Activated T-cell treated with anti-CD3 and anti-CD28 coated beads, Interleukin-2, amount 50 U/mL, for 24 hours (primary cell): ENCODE measurements at regions not wholly inside any gene's neighbourhood (a gene's known extent, or its start where the extent isn't known, plus 50 kb on each side); places are given as distances from the start of the nearest gene placed in this dataset.

Experiments used
- DNase-seq: peaks from one replicate; pipeline ENCODE4 v3.0.0-alpha.2; 2020
- H3K27ac Mint-ChIP-seq: 2 replicates; pipeline ENCODE4 v1.8.0; 2020; ENCODE audit warnings: mild to moderate bottlenecking, mixed read lengths
- H3K27me3 Mint-ChIP-seq: 2 replicates; pipeline ENCODE4 v1.8.0; 2020; ENCODE audit warnings: mixed read lengths
- H3K36me3 Mint-ChIP-seq: 2 replicates; pipeline ENCODE4 v1.8.0; 2020; ENCODE audit warnings: low read depth, mixed read lengths
- H3K4me1 Mint-ChIP-seq: 2 replicates; pipeline ENCODE4 v1.8.0; 2020; ENCODE audit warnings: low read depth, mixed read lengths
- H3K4me3 Mint-ChIP-seq: 2 replicates; pipeline ENCODE4 v1.8.0; 2020; ENCODE audit warnings: mild to moderate bottlenecking, moderate library complexity, mixed read lengths
- H3K9me3 Mint-ChIP-seq: 2 replicates; pipeline ENCODE4 v1.8.0; 2020; ENCODE audit warnings: mixed read lengths

DNA sequence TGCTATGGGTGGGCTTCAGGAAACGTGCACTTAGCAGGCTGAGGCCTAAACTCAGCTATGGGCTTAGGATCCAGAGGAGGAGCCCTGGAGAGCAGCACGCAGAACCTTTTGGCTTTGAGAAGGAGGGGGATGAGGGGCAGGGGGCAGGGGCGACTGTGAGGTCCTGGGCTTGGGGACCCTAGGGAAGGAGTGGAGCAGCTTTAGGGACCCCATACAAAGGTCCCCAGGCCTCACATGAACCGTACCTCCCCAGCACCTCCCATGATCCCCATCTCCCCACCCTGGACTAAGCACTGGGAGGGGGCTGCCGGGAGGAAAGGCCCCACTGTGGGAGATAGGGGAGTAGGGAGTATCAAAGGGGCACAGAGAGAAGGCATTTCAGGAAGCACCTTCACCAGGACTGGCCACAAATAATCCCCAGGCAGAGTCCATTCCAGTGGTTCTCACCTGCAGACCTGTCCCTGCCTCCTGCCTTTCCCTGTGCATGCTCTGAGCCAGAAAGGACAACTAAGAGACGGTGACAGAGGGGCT lies 62.0 kb upstream of the KLF13 start:
- no peaks in the 10 kb centered on the region for H3K9me3 Mint-ChIP-seq
- no peaks in the 10 kb centered on the region for H3K27me3 Mint-ChIP-seq
- peak overlapping the region; percentile 76 for H3K27ac Mint-ChIP-seq

DNA sequence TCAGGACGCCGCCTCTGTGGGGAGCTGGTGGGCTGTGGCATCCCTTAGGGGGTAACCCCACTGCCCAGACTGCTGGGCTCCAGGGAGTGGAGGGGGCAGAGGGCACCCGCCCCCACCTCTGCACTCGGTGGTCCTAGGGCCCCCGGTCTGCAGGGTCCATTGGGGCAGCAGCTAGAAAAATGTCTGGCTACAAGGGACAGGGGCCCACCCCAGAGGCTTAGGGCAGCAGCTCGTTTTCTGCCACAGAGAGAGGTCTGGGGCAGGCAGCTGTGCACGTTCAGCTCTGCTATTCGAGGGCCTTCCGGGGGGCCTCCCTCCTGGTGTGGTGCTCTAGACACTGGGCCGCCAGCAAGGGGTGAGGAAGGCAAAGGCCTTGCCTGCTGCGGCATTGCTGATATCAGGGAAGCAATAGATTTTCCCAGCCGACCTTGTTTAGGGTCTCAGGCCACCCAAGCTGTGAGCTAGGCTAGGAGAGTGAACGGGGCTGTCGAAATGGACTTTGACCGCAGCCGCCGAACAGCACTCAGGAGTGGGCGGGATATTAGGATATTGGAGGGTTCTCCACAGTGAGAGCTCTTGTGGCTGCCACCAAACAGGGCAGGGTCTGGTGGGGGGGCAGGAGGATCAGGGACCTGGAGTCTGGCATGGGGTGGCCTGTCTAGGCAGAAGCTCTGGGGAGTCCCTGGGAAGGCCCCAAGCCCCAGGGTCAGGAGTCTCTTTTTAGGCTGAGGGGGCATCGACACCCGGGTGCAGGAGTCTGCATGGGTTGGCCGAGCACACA lies 61.4 kb upstream of the KLF13 start:
- peak; percentile 48 for DNase-seq
- H3K36me3 Mint-ChIP-seq, result no peaks in the 10 kb centered on the region
- H3K27me3 Mint-ChIP-seq, result no peaks in the 10 kb centered on the region
- peak overlapping the region; percentile 66 for H3K27ac Mint-ChIP-seq
- peaks cover 83% of the 10 kb centered on the region for H3K4me1 Mint-ChIP-seq
- H3K9me3 Mint-ChIP-seq, result no peaks in the 10 kb centered on the region
- peak overlapping the region; percentile 8 for H3K4me3 Mint-ChIP-seq

More for the DNA sequence above, 62.0 kb upstream of the KLF13 start:
- H3K4me1 Mint-ChIP-seq, result peaks cover 79% of the 10 kb centered on the region
- no peaks in the 10 kb centered on the region for H3K36me3 Mint-ChIP-seq
- H3K4me3 Mint-ChIP-seq, result no peak overlapping the region
- DNase-seq, result peak; percentile 36

GRCh38 chr15:31265871-31266711 lies 60.5 kb upstream of the KLF13 start:
- H3K9me3 Mint-ChIP-seq, result no peaks in the 10 kb centered on the region
- peak overlapping the region; percentile 24 for H3K4me3 Mint-ChIP-seq
- no peaks in the 10 kb centered on the region for H3K36me3 Mint-ChIP-seq
- H3K4me1 Mint-ChIP-seq, result peaks cover 83% of the 10 kb centered on the region
- H3K27ac Mint-ChIP-seq, result peak overlapping the region; percentile 66
- DNase-seq, result peak; percentile 71
- no peaks in the 10 kb centered on the region for H3K27me3 Mint-ChIP-seq

DNA sequence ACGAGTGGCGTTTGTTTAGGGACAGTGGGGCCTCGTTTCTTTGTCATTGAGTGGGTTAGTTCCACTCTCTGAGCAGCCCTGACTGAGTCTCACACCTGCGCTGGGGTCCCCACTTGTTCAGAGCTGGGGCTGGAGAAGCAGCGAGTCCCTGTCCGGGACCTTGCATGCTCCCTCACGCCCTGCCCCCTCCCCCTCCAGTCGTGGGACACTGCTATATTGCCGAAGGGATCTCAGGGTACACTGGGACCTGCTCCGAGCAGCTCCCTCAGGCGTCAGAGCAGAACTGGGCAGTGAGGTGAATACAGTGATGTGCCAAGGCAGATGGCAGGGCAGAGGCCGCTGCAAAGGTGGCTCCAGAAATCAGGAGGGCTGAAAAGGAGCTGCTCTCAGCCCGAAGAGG lies 59.9 kb upstream of the KLF13 start:
- Mint-ChIP-seq H3K27me3 (no peaks in the 10 kb centered on the region), H3K4me1 (peaks cover 83% of the 10 kb centered on the region), H3K36me3 (no peaks in the 10 kb centered on the region), H3K4me3 (peak overlapping the region; percentile 24), H3K27ac (peak overlapping the region; percentile 66), H3K9me3 (no peaks in the 10 kb centered on the region)
- DNase-seq, result no peak

DNA sequence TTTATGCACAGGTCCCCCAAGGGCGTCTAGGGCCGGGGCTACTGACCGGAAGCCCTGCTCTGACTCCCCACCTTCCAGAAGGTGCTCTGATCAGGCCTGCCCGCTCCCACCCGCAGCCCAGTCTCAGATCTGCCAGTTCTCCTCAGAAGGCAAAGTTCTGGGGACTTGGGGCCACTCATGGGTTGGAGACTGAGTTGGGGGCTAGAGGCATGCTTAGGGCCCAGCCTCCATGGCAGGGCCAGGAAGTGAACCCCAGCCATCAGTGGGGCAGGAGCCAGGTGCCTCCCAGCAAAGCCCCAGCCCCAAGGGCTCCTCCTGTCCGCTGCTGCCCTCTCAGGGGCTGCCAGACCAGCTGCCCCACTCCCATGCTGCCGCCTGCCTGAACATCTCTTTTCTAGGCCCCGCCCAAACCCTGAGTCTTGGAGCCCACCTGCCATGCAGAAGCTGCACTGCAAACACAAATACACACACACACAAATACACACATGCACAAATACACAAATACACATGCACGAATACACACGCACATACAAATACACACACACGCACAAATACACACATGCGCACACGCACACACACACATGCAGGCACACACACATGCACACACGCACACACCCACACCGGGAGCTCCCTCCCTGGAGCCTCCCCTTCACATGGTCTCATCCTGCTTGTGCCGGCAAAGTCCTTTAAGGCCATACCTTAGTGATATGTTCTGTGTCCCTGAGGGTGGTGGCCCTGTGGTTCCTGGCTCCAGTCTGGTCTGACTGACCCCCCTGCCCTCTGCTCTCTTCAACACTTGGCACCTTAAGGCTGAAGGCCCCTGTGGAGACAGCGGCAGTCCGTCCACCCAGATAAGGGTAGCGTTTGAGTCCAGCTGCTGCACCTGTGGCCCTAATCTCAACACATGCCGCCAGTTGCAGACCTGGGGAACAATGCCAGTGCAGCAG lies 59.2 kb upstream of the KLF13 start:
- H3K27ac Mint-ChIP-seq, result peak overlapping the region; percentile 51
- peaks cover 77% of the 10 kb centered on the region for H3K4me1 Mint-ChIP-seq
- H3K4me3 Mint-ChIP-seq, result no peak overlapping the region
- no peaks in the 10 kb centered on the region for H3K36me3 Mint-ChIP-seq
- H3K9me3 Mint-ChIP-seq, result no peaks in the 10 kb centered on the region
- DNase-seq, result peak; percentile 34
- no peaks in the 10 kb centered on the region for H3K27me3 Mint-ChIP-seq

DNA sequence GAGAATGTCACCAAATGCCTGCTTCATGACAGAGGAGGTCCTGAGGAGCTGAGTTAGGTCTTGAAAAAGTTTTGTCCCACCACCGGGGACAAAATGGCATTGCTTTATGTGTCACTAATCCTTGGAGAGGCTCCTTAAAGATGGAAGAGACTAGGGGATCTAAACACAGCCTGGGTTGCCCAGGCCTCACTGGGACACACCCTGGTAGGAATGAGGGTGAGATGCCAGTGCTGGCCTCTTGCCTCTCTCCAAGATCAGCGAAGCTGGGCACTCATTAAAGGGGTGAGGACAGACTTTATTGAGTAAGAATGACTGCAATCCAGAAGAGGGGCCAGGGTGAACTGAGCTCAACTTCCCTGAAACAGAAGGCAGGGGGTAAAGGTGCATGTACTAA lies 58.5 kb upstream of the KLF13 start:
- Mint-ChIP-seq H3K4me1 (peaks cover 71% of the 10 kb centered on the region), H3K36me3 (no peaks in the 10 kb centered on the region), H3K27me3 (no peaks in the 10 kb centered on the region), H3K9me3 (no peaks in the 10 kb centered on the region), H3K4me3 (no peak overlapping the region), H3K27ac (no peak overlapping the region)
- DNase-seq, result peak; percentile 28

GRCh38 chr15:31268911-31269784 lies 57.5 kb upstream of the KLF13 start:
- H3K27ac Mint-ChIP-seq, result peak overlapping the region; percentile 18
- peak; percentile 30 for DNase-seq
- no peaks in the 10 kb centered on the region for H3K27me3 Mint-ChIP-seq
- H3K4me1 Mint-ChIP-seq, result peaks cover 60% of the 10 kb centered on the region
- no peak overlapping the region for H3K4me3 Mint-ChIP-seq
- H3K9me3 Mint-ChIP-seq, result no peaks in the 10 kb centered on the region
- no peaks in the 10 kb centered on the region for H3K36me3 Mint-ChIP-seq

DNA sequence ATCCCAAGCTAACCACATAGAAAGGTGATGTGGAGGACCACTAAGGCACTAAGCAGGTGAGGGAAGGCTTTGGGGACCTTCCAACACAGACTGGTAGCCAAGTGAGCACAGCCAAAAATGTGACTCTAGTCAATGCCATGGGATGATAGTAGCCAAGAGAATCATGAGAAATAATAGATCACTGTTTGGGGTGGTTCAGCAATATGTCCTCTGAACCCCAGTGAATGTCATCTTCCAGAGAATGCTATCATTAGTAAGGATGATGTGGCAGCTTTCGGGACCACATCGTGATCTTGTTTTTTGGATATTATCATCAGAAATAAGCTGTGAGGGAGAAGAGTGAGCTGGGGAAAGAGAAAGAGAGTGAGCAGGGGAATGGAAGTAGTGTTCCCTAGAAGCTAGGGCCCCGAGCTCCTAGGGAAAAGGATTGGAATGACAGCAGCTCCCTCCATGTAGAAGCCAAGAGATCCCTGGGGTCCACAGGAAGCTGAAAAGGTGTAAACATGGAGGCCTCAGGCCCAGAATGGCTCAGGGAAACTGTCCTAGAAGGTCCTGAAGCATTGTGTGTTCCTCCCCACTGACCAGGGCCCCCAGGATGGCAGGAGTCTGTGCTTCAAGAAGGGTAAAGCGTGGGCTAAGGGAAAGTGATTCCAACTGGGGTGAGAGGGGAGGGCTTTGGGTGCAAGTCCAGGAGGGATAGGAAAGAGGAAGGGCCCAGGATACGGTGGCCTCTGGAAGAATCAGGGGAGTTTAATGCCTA lies 56.6 kb upstream of the KLF13 start:
- no peak for DNase-seq
- no peak overlapping the region for H3K27ac Mint-ChIP-seq
- no peaks in the 10 kb centered on the region for H3K36me3 Mint-ChIP-seq
- H3K9me3 Mint-ChIP-seq, result no peaks in the 10 kb centered on the region
- peaks cover 56% of the 10 kb centered on the region for H3K4me1 Mint-ChIP-seq
- no peaks in the 10 kb centered on the region for H3K27me3 Mint-ChIP-seq
- H3K4me3 Mint-ChIP-seq, result no peak overlapping the region

DNA sequence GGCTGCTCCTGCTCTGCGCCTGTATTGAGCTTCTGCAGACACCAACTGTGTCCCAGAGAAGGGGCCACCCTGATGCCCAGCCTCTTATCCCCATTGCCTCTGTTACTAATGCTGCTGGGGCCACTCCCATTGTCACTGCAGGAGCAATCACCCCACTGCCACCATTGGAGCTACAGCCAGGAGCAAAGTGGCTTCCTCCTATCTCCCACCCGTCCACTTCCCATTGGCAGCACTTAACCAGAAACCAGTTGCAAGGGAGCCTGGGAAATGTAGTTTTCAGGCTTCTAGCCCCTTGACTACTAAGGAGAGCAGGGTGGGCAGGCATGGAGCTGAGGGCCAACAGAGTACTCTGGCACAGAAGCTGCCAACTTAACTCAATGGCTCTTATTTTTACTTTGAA lies 55.9 kb upstream of the KLF13 start:
- Mint-ChIP-seq H3K36me3 (no peaks in the 10 kb centered on the region), H3K4me1 (peaks cover 48% of the 10 kb centered on the region), H3K27me3 (no peaks in the 10 kb centered on the region), H3K4me3 (no peak overlapping the region), H3K27ac (no peak overlapping the region), H3K9me3 (no peaks in the 10 kb centered on the region)
- DNase-seq, result peak; percentile 26

GRCh38 chr15:31271224-31271635 lies 55.4 kb upstream of the KLF13 start:
- H3K4me1 Mint-ChIP-seq, result peaks cover 44% of the 10 kb centered on the region
- no peak overlapping the region for H3K4me3 Mint-ChIP-seq
- H3K27ac Mint-ChIP-seq, result no peak overlapping the region
- H3K27me3 Mint-ChIP-seq, result no peaks in the 10 kb centered on the region
- H3K9me3 Mint-ChIP-seq, result no peaks in the 10 kb centered on the region
- DNase-seq, result peak; percentile 29
- H3K36me3 Mint-ChIP-seq, result no peaks in the 10 kb centered on the region

DNA sequence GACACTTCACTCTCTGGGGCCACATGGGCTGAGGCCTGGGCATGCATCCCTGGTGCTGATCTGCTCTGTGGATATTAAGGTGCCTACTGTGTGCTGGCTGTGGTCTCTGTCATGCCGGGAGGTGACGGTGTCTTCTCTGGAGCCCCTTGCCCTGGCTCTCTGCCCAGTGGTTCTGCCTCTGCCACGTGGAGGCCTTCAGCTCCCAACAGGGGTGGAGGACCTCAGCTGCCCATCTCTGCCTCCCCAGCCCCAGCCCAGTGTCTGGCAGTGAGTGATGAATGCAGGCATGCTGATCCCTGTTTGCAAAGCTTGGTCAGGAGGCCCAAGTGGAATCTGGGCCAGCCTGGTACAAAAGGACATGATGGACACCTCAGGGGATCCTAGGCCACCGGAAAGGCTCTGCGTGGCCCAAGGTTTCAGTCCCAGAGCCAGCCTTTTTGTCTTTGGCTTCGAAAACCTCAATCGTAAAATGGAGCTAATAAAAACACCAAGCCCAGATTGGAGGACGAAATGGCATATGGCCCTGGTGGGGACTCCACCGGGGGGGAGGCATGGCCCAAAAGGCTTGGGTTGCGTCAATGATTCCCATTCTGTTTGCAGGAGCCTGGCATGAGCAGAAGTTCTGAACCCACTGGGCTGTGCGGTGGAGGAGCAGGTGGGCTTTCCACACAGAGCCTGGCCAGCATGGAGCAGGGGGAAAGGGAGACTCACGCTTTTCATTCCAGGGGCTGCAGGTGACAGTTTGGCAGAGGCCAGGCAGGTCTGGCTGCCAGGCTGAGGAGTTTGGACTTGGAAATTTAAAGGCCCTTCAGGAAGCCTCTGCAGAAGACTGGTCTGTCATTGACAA lies 54.7 kb upstream of the KLF13 start:
- Mint-ChIP-seq H3K36me3 (no peaks in the 10 kb centered on the region), H3K4me3 (no peak overlapping the region), H3K27me3 (no peaks in the 10 kb centered on the region), H3K27ac (no peak overlapping the region), H3K4me1 (peaks cover 37% of the 10 kb centered on the region), H3K9me3 (no peaks in the 10 kb centered on the region)
- DNase-seq, result no peak

- Mint-ChIP-seq H3K27me3 (no peaks in the 10 kb centered on the region), H3K27ac (no peak overlapping the region), H3K36me3 (no peaks in the 10 kb centered on the region), H3K9me3 (no peaks in the 10 kb centered on the region), H3K4me3 (no peak overlapping the region), H3K4me1 (peaks cover 29% of the 10 kb centered on the region)
- DNase-seq, result no peak
Observed at GRCh38 chr15:31272558-31273257, 53.9 kb upstream of the KLF13 start.
